Neural cell (in vitro differentiated cells): ENCODE measurements at regions not wholly inside any gene's neighbourhood (a gene's known extent, or its start where the extent isn't known, plus 50 kb on each side); places are given as distances from the start of the nearest gene placed in this dataset.

Source experiments
- H2AFZ ChIP-seq: fragments of 200-600, 300-800 bp; sonication (generic), shearing (Covaris generic); 2 replicates; pipeline ENCODE4 v1.6.0; 2014; ENCODE audit warnings: low read depth, mild to moderate bottlenecking, antibody characterized with exemption, low read length, moderate library complexity
- H3F3A ChIP-seq: fragments of 200-600 bp; shearing (Covaris generic); 2 replicates; pipeline ENCODE4 v1.6.1; 2016; ENCODE audit warnings: mild to moderate bottlenecking, moderate library complexity, mixed read lengths, antibody characterized with exemption, low read length; ENCODE audit not compliant: insufficient read depth, poor library complexity, severe bottlenecking
- H3K27ac ChIP-seq: fragments of 200-600, 300-800 bp; sonication (generic), shearing (Covaris generic); 2 replicates; pipeline ENCODE4 v1.5.1; 2014; ENCODE audit warnings: mild to moderate bottlenecking, low read length, moderate library complexity
- H3K27me3 ChIP-seq: fragments of 300-800, 200-600 bp; sonication (generic), shearing (Covaris generic); 2 replicates; pipeline ENCODE4 v1.6.0; 2014; ENCODE audit warnings: mild to moderate bottlenecking, low read depth, low read length, moderate library complexity; ENCODE audit not compliant: insufficient read depth
- H3K36me3 ChIP-seq: fragments of 300-800, 200-600 bp; sonication (generic), shearing (Covaris generic); 2 replicates; pipeline ENCODE4 v1.5.1; 2014; ENCODE audit warnings: mild to moderate bottlenecking, antibody characterized with exemption, low read length, moderate library complexity; ENCODE audit not compliant: insufficient read depth
- H3K4me2 ChIP-seq: fragments of 300-800, 200-600 bp; sonication (generic), shearing (Covaris generic); 2 replicates; pipeline ENCODE4 v1.6.0; 2014; ENCODE audit warnings: mild to moderate bottlenecking, low read length
- H3K4me3 ChIP-seq: fragments of 300-800, 200-600 bp; sonication (generic), shearing (Covaris generic); 2 replicates; pipeline ENCODE4 v1.5.1; 2014; ENCODE audit warnings: mild to moderate bottlenecking, low read length, moderate library complexity
- H3K79me2 ChIP-seq: fragments of 200-600 bp; shearing (Covaris generic); replicated peaks from 2 replicates; pipeline ENCODE4 v1.6.0; 2014; ENCODE audit warnings: mild to moderate bottlenecking, low read length, moderate library complexity; ENCODE audit not compliant: insufficient read depth
- H3K9ac ChIP-seq: fragments of 300-800, 200-600 bp; sonication (generic), shearing (Covaris generic); 2 replicates; pipeline ENCODE4 v1.6.1; 2016; ENCODE audit warnings: mild to moderate bottlenecking, low read length, mixed read lengths
- H3K9me2 ChIP-seq: fragments of 200-600 bp; shearing (Covaris generic); 2 replicates; pipeline ENCODE4 v1.6.1; 2016; ENCODE audit warnings: mild to moderate bottlenecking, low read length, mixed read lengths; ENCODE audit not compliant: insufficient read depth
- H3K9me3 ChIP-seq: fragments of 200-600, 300-800 bp; sonication (generic), shearing (Covaris generic); 2 replicates; pipeline ENCODE4 v1.6.1; 2016; ENCODE audit warnings: mild to moderate bottlenecking, mixed run types, low read length, moderate library complexity, mixed read lengths
- H4K20me1 ChIP-seq: fragments of 200-600 bp; shearing (Covaris generic); 2 replicates; pipeline ENCODE4 v1.6.1; 2016; ENCODE audit warnings: mild to moderate bottlenecking, mixed run types; ENCODE audit not compliant: insufficient read depth
- CTCF ChIP-seq: fragments of 450-650 bp; IDR thresholded peaks from 2 replicates; pipeline ENCODE4 v1.5.1; 2014; ENCODE audit warnings: antibody characterized with exemption, mild to moderate bottlenecking, moderate library complexity; ENCODE audit not compliant: poor library complexity, severe bottlenecking
- EP300 ChIP-seq: fragments of 450-650 bp; conservative IDR thresholded peaks from 2 replicates; pipeline ENCODE4 v1.6.1; 2014; ENCODE audit warnings: antibody characterized with exemption, mild to moderate bottlenecking, moderate library complexity; ENCODE audit not compliant: poor library complexity, severe bottlenecking
- EZH2 ChIP-seq: fragments of 200-600, 300-800 bp; shearing (Covaris generic), sonication (generic); IDR thresholded peaks from 2 replicates; pipeline ENCODE4 v1.6.1; 2014; ENCODE audit warnings: antibody characterized with exemption, low read length, borderline replicate concordance, mild to moderate bottlenecking; ENCODE audit not compliant: insufficient read depth, poor library complexity, severe bottlenecking
- MXI1 ChIP-seq: fragments of 450-650 bp; conservative IDR thresholded peaks from 2 replicates; pipeline ENCODE4 v1.6.1; 2014; ENCODE audit warnings: antibody characterized with exemption, mild to moderate bottlenecking; ENCODE audit not compliant: poor library complexity, severe bottlenecking
- POLR2AphosphoS5 ChIP-seq: IDR thresholded peaks from 2 replicates; pipeline ENCODE4 v1.6.1; 2012
- RAD21 ChIP-seq: fragments of 450-650 bp; conservative IDR thresholded peaks from 2 replicates; pipeline ENCODE4 v1.6.1; 2014; ENCODE audit warnings: antibody characterized with exemption, mild to moderate bottlenecking, moderate library complexity
- REST ChIP-seq: IDR thresholded peaks from 2 replicates; pipeline ENCODE4 v1.6.1; 2012; ENCODE audit warnings: borderline replicate concordance
- SMC3 ChIP-seq: fragments of 450-650 bp; conservative IDR thresholded peaks from 2 replicates; pipeline ENCODE4 v1.6.1; 2014; ENCODE audit warnings: antibody characterized with exemption, mild to moderate bottlenecking, moderate library complexity; ENCODE audit not compliant: poor library complexity
- TAF1 ChIP-seq: IDR thresholded peaks from 2 replicates; pipeline ENCODE4 v1.6.1; 2012; ENCODE audit warnings: low read depth

GRCh38 chr1:239779962-239780361 lies 311.7 kb upstream of the FMN2 start:
- Histone ChIP-seq H3F3A (no peaks in the 10 kb centered on the region), H4K20me1 (no peaks in the 10 kb centered on the region), H3K79me2 (no peaks in the 10 kb centered on the region), H3K4me3 (no peak overlapping the region), H3K27me3 (no peaks in the 10 kb centered on the region), H3K9me3 (no peaks in the 10 kb centered on the region), H3K27ac (no peak overlapping the region), H2AFZ (no peak overlapping the region), H3K9ac (no peak overlapping the region), H3K9me2 (no peaks in the 10 kb centered on the region), H3K36me3 (no peaks in the 10 kb centered on the region), H3K4me2 (no peak overlapping the region)
- no peak for TF ChIP-seq EZH2
- no peak for TF ChIP-seq REST
- no peak for TF ChIP-seq EP300
- TF ChIP-seq MXI1: no peak
- TF ChIP-seq RAD21: no peak
- TF ChIP-seq TAF1: no peak
- no peak for TF ChIP-seq CTCF

- H3K27ac ChIP-seq: no peak overlapping the region
- H3K9ac ChIP-seq: no peak overlapping the region
- no peaks in the 10 kb centered on the region for H3K79me2 ChIP-seq
- H3K9me3 ChIP-seq: no peaks in the 10 kb centered on the region
- no peak overlapping the region for H3K4me2 ChIP-seq
- H3K9me2 ChIP-seq: no peaks in the 10 kb centered on the region
- H4K20me1 ChIP-seq: no peaks in the 10 kb centered on the region
- H3K4me3 ChIP-seq: no peak overlapping the region
- TF ChIP-seq REST (no peak), POLR2AphosphoS5 (no peak), EZH2 (no peak), CTCF (no peak), MXI1 (no peak), TAF1 (no peak), RAD21 (no peak), SMC3 (no peak)
- no peaks in the 10 kb centered on the region for H3K36me3 ChIP-seq
- no peaks in the 10 kb centered on the region for H3F3A ChIP-seq
- H3K27me3 ChIP-seq: no peaks in the 10 kb centered on the region
- no peak overlapping the region for H2AFZ ChIP-seq
These were observed 306.8 kb upstream of the FMN2 start for GRCh38 chr1:239784896-239785295.
